Endothelial cell of umbilical vein (primary cell): ENCODE measurements at regions not wholly inside any gene's neighbourhood (a gene's known extent, or its start where the extent isn't known, plus 50 kb on each side); places are given as distances from the start of the nearest gene placed in this dataset.

Source experiments
- BruUV-seq: library from RNA; stranded (reverse); fragments of 400-500 nt; replicated peaks from 2 replicates; lab custom pipeline; 2021; lab: Mats Ljungman, UMichigan
- CTCF ChIA-PET: fragments of 300-600, 350-600 bp; sonication (Branson Sonifier 250); formaldehyde crosslinking; loops from one replicate; lab custom pipeline; 2021; ENCODE audit warnings: antibody characterized with exemption, inconsistent platforms; lab: Charles Lee
- POLR2A ChIA-PET: fragments of 300-600, 350-600 bp; sonication (Branson Sonifier 250); formaldehyde crosslinking; loops from one replicate; lab custom pipeline; 2021; ENCODE audit warnings: antibody characterized with exemption, inconsistent platforms; lab: Charles Lee
- DNase-seq: peaks from one replicate; pipeline ENCODE4 v3.0.0-alpha.2; 2011; ENCODE audit warnings: low read depth, low spot score
- FAIRE-seq: peaks from 2 replicates; lab custom pipeline; 2011; peaks lifted over from hg19 to GRCh38; lab: Jason Lieb, UNC
- H2AFZ ChIP-seq: 2 replicates; pipeline ENCODE4 v1.6.0; 2012; ENCODE audit warnings: low read depth, low read length, control low read depth, inconsistent platforms
- H3K27ac ChIP-seq: 2 replicates; pipeline ENCODE4 v1.5.1; 2011; ENCODE audit warnings: low read depth, mild to moderate bottlenecking, control low read depth, low read length, moderate library complexity; ENCODE audit not compliant: insufficient read depth
- H3K27me3 ChIP-seq, 2 experiments: 2 replicates each; pipeline versions ENCODE4 v1.6.0 to v1.6.1; 2011; ENCODE audit warnings: low read length in 2 of 2, mixed read lengths in 1 of 2; ENCODE audit not compliant: control insufficient read depth in 2 of 2, insufficient read depth in 2 of 2
- H3K36me3 ChIP-seq, 2 experiments: 2 replicates in 1 of 2; 3 replicates in 1 of 2; pipeline ENCODE4 v1.5.1; 2011; ENCODE audit warnings: low read length in 2 of 2, mild to moderate bottlenecking in 1 of 2, moderate library complexity in 1 of 2; ENCODE audit not compliant: control insufficient read depth in 2 of 2, insufficient read depth in 2 of 2; ENCODE audit errors: extremely low read depth in 1 of 2
- H3K4me1 ChIP-seq: 3 replicates; pipeline ENCODE4 v1.5.1; 2011; ENCODE audit warnings: mild to moderate bottlenecking, low read length; ENCODE audit not compliant: control insufficient read depth, insufficient read depth; ENCODE audit errors: extremely low read depth
- H3K4me2 ChIP-seq: 2 replicates; pipeline ENCODE4 v1.6.1; 2011; ENCODE audit warnings: low read length, control low read depth, mixed read lengths; ENCODE audit not compliant: insufficient read depth
- H3K4me3 ChIP-seq, 3 experiments: fragments of 200-600 bp in 1 of 3; sonication (generic), shearing (Covaris generic) in 1 of 3; replicated peaks in 1 of 3; 2 replicates each; pipeline ENCODE4 v1.5.1; 2011 to 2016; ENCODE audit warnings: control low read depth in 3 of 3, low read length in 3 of 3, mild to moderate bottlenecking in 2 of 3, inconsistent platforms in 1 of 3, low read depth in 1 of 3, moderate library complexity in 1 of 3; ENCODE audit not compliant: insufficient read depth in 1 of 3
- H3K79me2 ChIP-seq: 2 replicates; pipeline ENCODE4 v1.6.0; 2012; ENCODE audit warnings: low read length, inconsistent platforms; ENCODE audit not compliant: control insufficient read depth, insufficient read depth
- H3K9ac ChIP-seq: replicated peaks from 2 replicates; pipeline ENCODE3; 2011; ENCODE audit warnings: low read length, control low read depth; ENCODE audit not compliant: insufficient read depth; ENCODE audit errors: extremely low read depth
- H3K9me1 ChIP-seq: replicated peaks from 3 replicates; pipeline ENCODE4 v1.6.0; 2011; ENCODE audit warnings: mild to moderate bottlenecking, low read length; ENCODE audit not compliant: control insufficient read depth, insufficient read depth; ENCODE audit errors: extremely low read depth
- H3K9me3 ChIP-seq: replicated peaks from 2 replicates; pipeline ENCODE4 v1.5.1; 2012; ENCODE audit warnings: low read length, inconsistent platforms; ENCODE audit not compliant: control insufficient read depth, insufficient read depth
- H4K20me1 ChIP-seq: replicated peaks from 2 replicates; pipeline ENCODE3; 2011; ENCODE audit warnings: mild to moderate bottlenecking, low read length; ENCODE audit not compliant: control insufficient read depth, insufficient read depth; ENCODE audit errors: extremely low read depth
- EZH2 ChIP-seq: IDR thresholded peaks from 2 replicates; pipeline ENCODE4 v1.6.1; 2012; ENCODE audit warnings: borderline replicate concordance, low read depth, mild to moderate bottlenecking, moderate library complexity, low read length, inconsistent platforms; ENCODE audit not compliant: severe bottlenecking
- FOS ChIP-seq: IDR thresholded peaks from 2 replicates; pipeline ENCODE4 v1.6.1; 2011; ENCODE audit warnings: mild to moderate bottlenecking, low read length, moderate library complexity, borderline replicate concordance; ENCODE audit not compliant: insufficient read depth
- GATA2 ChIP-seq: IDR thresholded peaks from 2 replicates; pipeline ENCODE4 v1.7.0; 2011; ENCODE audit warnings: low read depth, mild to moderate bottlenecking, moderate library complexity, mixed read lengths, low read length; ENCODE audit not compliant: insufficient read length, insufficient read depth
- JUN ChIP-seq: IDR thresholded peaks from 2 replicates; pipeline ENCODE4 v1.6.1; 2011; ENCODE audit warnings: borderline replicate concordance, low read depth; ENCODE audit not compliant: insufficient read length, insufficient read depth
- MYC ChIP-seq: IDR thresholded peaks from one replicate; pipeline ENCODE4 v1.6.1; 2011; ENCODE audit warnings: mild to moderate bottlenecking, low read depth, low read length
- POLR2A ChIP-seq: IDR thresholded peaks from 2 replicates; pipeline ENCODE4 v1.6.1; 2012; ENCODE audit warnings: low read depth, mild to moderate bottlenecking, control low read depth, low read length
- POLR2AphosphoS5 ChIP-seq: IDR thresholded peaks from 2 replicates; pipeline ENCODE4 v1.6.1; 2012; ENCODE audit warnings: low read depth, mild to moderate bottlenecking, control low read depth, low read length, moderate library complexity; ENCODE audit not compliant: insufficient read depth
- dilution Hi-C: fragments of 300-500 bp; cut with MboI; formaldehyde crosslinking; loops from one replicate; pipeline ENCODE4 v1.15.0; 2019; ENCODE audit warnings: low sequenced_read_pairs; ENCODE audit not compliant: extremely low pct_ligation_motif_present
- intact Hi-C: fragments of 100-400 bp; cut with micrococcal nuclease; formaldehyde crosslinking; loops from one replicate; pipeline ENCODE4 v1.10.0; 2022
- TF ChIP-seq, protein P1 (sequence below), 2 donors: IDR thresholded peaks; 1 replicate in 1 of 2; 2 replicates in 1 of 2; pipeline ENCODE4 v1.5.1; 2011; ENCODE audit warnings: low read length in 2 of 2, mild to moderate bottlenecking in 2 of 2, moderate library complexity in 2 of 2, control low read depth in 1 of 2, inconsistent platforms in 1 of 2, low read depth in 1 of 2; ENCODE audit not compliant: insufficient read depth in 1 of 2; ENCODE audit errors: extremely low read depth in 1 of 2
- TF ChIP-seq, protein P2 (sequence below): IDR thresholded peaks from 2 replicates; pipeline ENCODE4 v1.6.1; 2011; ENCODE audit not compliant: insufficient read depth, insufficient read length

GRCh38 chr11:16528639-16529038 lies 172.3 kb upstream of the SOX6 start:
- POLR2A ChIA-PET = no interaction called here
- TF ChIP-seq, protein P1, sequence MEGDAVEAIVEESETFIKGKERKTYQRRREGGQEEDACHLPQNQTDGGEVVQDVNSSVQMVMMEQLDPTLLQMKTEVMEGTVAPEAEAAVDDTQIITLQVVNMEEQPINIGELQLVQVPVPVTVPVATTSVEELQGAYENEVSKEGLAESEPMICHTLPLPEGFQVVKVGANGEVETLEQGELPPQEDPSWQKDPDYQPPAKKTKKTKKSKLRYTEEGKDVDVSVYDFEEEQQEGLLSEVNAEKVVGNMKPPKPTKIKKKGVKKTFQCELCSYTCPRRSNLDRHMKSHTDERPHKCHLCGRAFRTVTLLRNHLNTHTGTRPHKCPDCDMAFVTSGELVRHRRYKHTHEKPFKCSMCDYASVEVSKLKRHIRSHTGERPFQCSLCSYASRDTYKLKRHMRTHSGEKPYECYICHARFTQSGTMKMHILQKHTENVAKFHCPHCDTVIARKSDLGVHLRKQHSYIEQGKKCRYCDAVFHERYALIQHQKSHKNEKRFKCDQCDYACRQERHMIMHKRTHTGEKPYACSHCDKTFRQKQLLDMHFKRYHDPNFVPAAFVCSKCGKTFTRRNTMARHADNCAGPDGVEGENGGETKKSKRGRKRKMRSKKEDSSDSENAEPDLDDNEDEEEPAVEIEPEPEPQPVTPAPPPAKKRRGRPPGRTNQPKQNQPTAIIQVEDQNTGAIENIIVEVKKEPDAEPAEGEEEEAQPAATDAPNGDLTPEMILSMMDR (IDR thresholded peaks at IDR 0.05; ENCODE audit: extremely low read depth in 1 of 2, insufficient read depth in 1 of 2, low read depth in 1 of 2, low read length in 2 of 2) = no peak
- TF ChIP-seq MYC = no peak
- Histone ChIP-seq H3K9me1 (no peaks in the 10 kb centered on the region), H3K4me3 (no peak overlapping the region), H3K79me2 (no peaks in the 10 kb centered on the region), H2AFZ (no peak overlapping the region), H3K4me1 (no peaks in the 10 kb centered on the region), H3K4me2 (no peak overlapping the region), H3K27ac (no peak overlapping the region), H4K20me1 (no peaks in the 10 kb centered on the region), H3K9me3 (no peaks in the 10 kb centered on the region), H3K36me3 (no peaks in the 10 kb centered on the region), H3K9ac (no peak overlapping the region), H3K27me3 (no peaks in the 10 kb centered on the region)
- CTCF ChIA-PET = no interaction called here
- FAIRE-seq (no peak), DNase-seq (no peak)
- dilution Hi-C loops (no loop called here), intact Hi-C loops (no loop called here)
- BruUV-seq = no TSS peak

GRCh38 chr11:16527525-16528246 lies 171.3 kb upstream of the SOX6 start:
- ChIA-PET CTCF (no interaction called here), POLR2A (no interaction called here)
- TF ChIP-seq, protein P1 (IDR thresholded peaks at IDR 0.05; ENCODE audit: extremely low read depth in 1 of 2, insufficient read depth in 1 of 2, low read depth in 1 of 2, low read length in 2 of 2) = no peak
- TF ChIP-seq, protein P2, sequence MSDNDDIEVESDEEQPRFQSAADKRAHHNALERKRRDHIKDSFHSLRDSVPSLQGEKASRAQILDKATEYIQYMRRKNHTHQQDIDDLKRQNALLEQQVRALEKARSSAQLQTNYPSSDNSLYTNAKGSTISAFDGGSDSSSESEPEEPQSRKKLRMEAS = no peak
- TF ChIP-seq MYC (no peak), GATA2 (no peak), EZH2 (no peak), POLR2A (no peak), FOS (no peak), JUN (no peak), POLR2AphosphoS5 (no peak)
- Histone ChIP-seq H3K9me1 (no peaks in the 10 kb centered on the region), H2AFZ (no peak overlapping the region), H3K36me3 (no peaks in the 10 kb centered on the region), H3K4me3 (no peak overlapping the region), H3K79me2 (no peaks in the 10 kb centered on the region), H3K27ac (no peak overlapping the region), H3K27me3 (no peaks in the 10 kb centered on the region), H3K4me1 (no peaks in the 10 kb centered on the region), H3K9me3 (no peaks in the 10 kb centered on the region), H3K9ac (no peak overlapping the region), H3K4me2 (no peak overlapping the region), H4K20me1 (no peaks in the 10 kb centered on the region)
- intact Hi-C loops (no loop called here), dilution Hi-C loops (no loop called here)
- BruUV-seq = no TSS peak
- no peak for FAIRE-seq
- DNase-seq = no peak
